VCaP (cell line): ENCODE measurements at regions not wholly inside any gene's neighbourhood (a gene's known extent, or its start where the extent isn't known, plus 50 kb on each side); places are given as distances from the start of the nearest gene placed in this dataset.

Experiments used
- H3K27ac ChIP-seq: fragments of 450-650 bp; 2 replicates; pipeline ENCODE4 v1.5.1; 2017
- TF ChIP-seq, protein P1 (sequence below): fragments of 450-650 bp; conservative IDR thresholded peaks from 2 replicates; pipeline ENCODE4 v1.5.1; 2017; ENCODE audit warnings: mild to moderate bottlenecking, moderate library complexity

DNA sequence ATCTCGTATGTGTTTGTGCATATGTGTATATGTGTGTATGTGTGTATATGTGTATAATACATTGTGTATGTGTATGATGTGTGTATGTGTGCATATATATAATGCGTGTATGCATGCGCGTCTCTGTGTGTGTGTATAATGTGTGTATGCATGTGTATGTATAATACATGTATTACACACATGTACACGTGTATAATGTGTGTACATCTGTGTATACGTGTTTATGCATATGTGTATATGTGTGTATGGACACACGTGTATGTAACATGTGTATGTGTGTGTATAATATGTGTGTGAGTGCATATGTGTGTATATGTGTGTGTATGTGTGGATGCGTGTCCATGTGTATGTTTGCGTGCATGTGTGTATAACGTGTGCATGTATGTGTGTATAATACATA, 433.7 kb upstream of the RBFOX1 start:
- no peak overlapping the region for H3K27ac ChIP-seq
- TF ChIP-seq, protein P1, sequence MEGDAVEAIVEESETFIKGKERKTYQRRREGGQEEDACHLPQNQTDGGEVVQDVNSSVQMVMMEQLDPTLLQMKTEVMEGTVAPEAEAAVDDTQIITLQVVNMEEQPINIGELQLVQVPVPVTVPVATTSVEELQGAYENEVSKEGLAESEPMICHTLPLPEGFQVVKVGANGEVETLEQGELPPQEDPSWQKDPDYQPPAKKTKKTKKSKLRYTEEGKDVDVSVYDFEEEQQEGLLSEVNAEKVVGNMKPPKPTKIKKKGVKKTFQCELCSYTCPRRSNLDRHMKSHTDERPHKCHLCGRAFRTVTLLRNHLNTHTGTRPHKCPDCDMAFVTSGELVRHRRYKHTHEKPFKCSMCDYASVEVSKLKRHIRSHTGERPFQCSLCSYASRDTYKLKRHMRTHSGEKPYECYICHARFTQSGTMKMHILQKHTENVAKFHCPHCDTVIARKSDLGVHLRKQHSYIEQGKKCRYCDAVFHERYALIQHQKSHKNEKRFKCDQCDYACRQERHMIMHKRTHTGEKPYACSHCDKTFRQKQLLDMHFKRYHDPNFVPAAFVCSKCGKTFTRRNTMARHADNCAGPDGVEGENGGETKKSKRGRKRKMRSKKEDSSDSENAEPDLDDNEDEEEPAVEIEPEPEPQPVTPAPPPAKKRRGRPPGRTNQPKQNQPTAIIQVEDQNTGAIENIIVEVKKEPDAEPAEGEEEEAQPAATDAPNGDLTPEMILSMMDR: no peak

DNA sequence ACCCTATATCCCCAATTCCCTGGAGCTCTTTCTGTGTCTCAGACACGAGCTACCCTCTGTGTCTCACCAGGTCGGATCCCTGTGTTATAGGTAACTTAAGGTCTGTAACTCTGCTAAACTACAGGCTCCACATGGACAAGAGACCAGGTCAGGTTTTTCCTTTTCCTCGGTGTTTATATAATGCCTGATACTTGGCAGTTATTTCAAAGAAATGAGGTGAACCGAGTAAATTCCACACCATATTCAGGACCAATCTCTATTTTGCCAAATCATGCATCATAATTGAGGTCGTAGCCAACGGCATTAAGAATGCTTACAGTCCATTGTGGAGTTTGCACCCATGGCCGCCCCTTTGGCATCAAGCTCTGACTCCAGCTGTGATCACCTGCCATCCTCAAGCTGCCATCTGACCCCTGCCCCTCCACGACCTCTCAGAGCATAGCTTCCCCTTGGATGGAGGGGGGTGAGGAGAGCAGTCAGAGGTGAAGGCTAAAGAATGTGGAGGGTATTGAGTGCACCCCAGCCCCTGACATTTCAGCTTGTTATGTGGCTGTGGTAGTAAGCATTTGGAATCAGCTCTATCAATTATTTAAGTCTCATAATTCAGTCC, 434.7 kb upstream of the RBFOX1 start:
- TF ChIP-seq, protein P1: no peak
- no peak overlapping the region for H3K27ac ChIP-seq

DNA sequence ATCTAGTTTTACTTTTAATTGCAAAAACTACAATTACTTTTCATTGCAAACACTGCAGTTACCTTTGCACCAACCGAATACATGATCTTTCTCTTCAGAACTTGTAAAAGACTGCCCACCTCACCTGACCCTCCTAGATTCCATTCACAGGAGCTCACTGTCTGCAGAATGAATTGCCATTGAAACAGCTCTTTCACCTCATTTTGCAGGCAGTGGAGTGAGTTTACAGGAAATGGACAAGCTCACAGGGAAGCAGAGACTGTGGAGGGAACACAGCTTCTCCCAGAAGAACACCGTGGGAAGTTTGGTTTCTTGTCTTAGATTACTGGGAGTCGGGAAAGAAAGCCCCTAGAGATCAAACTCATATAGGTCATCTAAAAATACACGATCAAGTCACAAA, 439.7 kb upstream of the RBFOX1 start:
- no peak overlapping the region for H3K27ac ChIP-seq
- TF ChIP-seq, protein P1: no peak

DNA sequence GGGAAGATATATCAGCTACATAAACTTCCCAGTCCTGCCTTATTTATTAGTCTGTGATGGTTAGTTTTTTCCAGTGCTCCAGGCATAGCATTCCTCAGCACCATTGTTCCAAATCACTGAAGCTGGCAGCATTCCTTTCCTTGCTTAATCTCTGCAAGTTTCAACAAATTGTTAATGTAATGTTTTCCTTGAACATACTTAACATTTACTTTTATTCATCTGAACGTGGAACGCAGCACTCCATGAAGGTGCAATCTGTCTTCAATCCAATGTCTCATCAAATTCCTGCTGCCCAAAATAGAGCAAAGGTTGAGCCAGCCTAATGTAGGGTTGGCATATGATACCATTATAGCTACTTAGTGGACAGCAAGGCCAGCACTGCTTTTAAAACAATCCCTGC, 441.1 kb upstream of the RBFOX1 start:
- H3K27ac ChIP-seq: no peak overlapping the region
- TF ChIP-seq, protein P1: no peak

DNA sequence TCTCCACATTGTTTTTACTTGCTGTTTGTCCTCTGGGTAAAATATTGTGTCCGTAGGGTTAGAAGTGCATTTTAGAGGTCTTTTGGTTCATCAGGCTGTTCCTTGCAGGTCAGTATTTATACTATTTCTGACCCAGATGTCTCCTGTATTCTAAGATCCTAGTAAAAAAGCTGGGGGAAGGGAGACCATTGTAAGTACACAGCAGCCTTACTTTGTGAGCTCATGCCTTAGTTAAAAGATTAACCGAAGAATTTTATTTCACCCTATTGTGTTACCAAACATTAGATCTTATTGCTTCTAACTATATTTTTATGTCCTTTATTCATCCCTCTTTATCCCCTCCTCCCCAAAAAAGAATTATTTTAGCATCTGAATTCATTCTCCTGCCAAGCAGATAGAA, 444.1 kb upstream of the RBFOX1 start:
- TF ChIP-seq, protein P1: no peak
- no peak overlapping the region for H3K27ac ChIP-seq

DNA sequence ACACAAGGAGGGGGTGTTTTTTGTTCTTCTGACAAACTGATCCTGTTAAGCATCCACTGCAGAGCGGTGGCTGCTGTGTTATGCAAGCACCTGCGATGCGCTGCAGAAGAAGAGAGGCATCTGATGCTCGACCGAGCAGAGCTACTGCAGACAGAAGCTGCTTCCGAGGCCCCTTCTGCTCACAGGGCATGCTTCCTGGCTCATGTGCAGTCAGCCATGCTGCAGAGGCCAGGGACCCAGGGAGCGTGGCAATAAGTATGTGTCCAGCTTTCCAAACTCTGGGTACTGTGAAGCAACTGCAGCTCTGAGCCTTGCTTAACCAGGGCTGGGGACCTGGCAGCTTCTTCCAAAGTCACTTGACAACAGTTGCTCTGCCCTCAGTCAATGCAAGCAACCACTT, 448.6 kb upstream of the RBFOX1 start:
- TF ChIP-seq, protein P1: no peak
- H3K27ac ChIP-seq: no peak overlapping the region

DNA sequence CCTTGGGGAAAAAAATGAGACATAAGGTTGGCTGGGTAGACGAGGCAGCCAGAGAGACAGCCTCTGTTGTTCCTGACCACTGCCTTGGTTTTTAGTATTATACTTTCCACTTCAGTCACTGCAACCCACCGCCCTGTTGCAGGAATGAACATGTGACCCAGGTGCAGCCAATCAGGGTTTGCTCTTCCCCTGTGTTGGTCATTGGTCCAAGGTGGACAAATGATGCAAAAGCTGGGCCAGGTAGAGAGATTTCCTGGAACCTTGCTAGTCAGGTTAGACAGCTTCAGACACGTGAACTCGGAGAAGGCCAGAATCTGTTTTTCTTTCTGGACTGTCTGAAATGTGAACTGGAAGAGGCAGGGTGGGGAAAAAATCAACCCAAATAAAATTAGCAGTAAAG, 452.4 kb upstream of the RBFOX1 start:
- TF ChIP-seq, protein P1: no peak
- no peak overlapping the region for H3K27ac ChIP-seq
